ENCODE measurements at regions not wholly inside any gene's neighbourhood (a gene's known extent, or its start where the extent isn't known, plus 50 kb on each side); places are given as distances from the start of the nearest gene placed in this dataset.

GRCh38 chr17:77677211-77677610 is 281.3 kb upstream of the TNRC6C start:
- Histone ChIP-seq H3K27me3 (ENCODE audit: control insufficient read depth, low read length) (peaks cover 13% of the 10 kb centered on the region), H3F3A (ENCODE audit: control insufficient read depth, insufficient read depth) (no peaks in the 10 kb centered on the region), H4K20me1 (ENCODE audit: control insufficient read depth, insufficient read depth, low read depth, low read length) (no peaks in the 10 kb centered on the region), H3K27ac (ENCODE audit: low read depth, low read length) (no peak overlapping the region), H3K4me3 (ENCODE audit: low read length) (no peak overlapping the region), H3K4me2 (ENCODE audit: low read length) (no peak overlapping the region), H3K9me3 (ENCODE audit: control insufficient read depth, insufficient read depth, low read length) (no peaks in the 10 kb centered on the region), H3K4me1 (ENCODE audit: control insufficient read depth, low read length) (no peaks in the 10 kb centered on the region), H3K9me2 (replicated peaks; ENCODE audit: control insufficient read depth, low read length) (no peaks in the 10 kb centered on the region), H3K79me2 (ENCODE audit: control insufficient read depth, low read length) (no peaks in the 10 kb centered on the region), H3K36me3 (ENCODE audit: control insufficient read depth, low read length) (no peaks in the 10 kb centered on the region)
- TF ChIP-seq EZH2phosphoT487 (IDR thresholded peaks at IDR 0.05; ENCODE audit: borderline replicate concordance, low read length) (no peak), CTCF (IDR thresholded peaks at IDR 0.05; ENCODE audit: low read depth, low read length, poor library complexity, severe bottlenecking) (no peak)

- H3K27me3 ChIP-seq (ENCODE audit: control insufficient read depth, low read length), result peaks cover 13% of the 10 kb centered on the region
- no peak overlapping the region for H3K27ac ChIP-seq (ENCODE audit: low read depth, low read length)
- TF ChIP-seq CTCF (IDR thresholded peaks at IDR 0.05; ENCODE audit: low read depth, low read length, poor library complexity, severe bottlenecking), result no peak
- no peak for TF ChIP-seq EZH2phosphoT487 (IDR thresholded peaks at IDR 0.05; ENCODE audit: borderline replicate concordance, low read length)
- no peaks in the 10 kb centered on the region for H3F3A ChIP-seq (ENCODE audit: control insufficient read depth, insufficient read depth)
- no peaks in the 10 kb centered on the region for H3K4me1 ChIP-seq (ENCODE audit: control insufficient read depth, low read length)
- H3K36me3 ChIP-seq (ENCODE audit: control insufficient read depth, low read length), result no peaks in the 10 kb centered on the region
- H3K4me2 ChIP-seq (ENCODE audit: low read length), result no peak overlapping the region
- H3K79me2 ChIP-seq (ENCODE audit: control insufficient read depth, low read length), result no peaks in the 10 kb centered on the region
- H3K9me2 ChIP-seq (replicated peaks; ENCODE audit: control insufficient read depth, low read length), result no peaks in the 10 kb centered on the region
- H4K20me1 ChIP-seq (ENCODE audit: control insufficient read depth, insufficient read depth, low read depth, low read length), result no peaks in the 10 kb centered on the region
- no peak overlapping the region for H3K4me3 ChIP-seq (ENCODE audit: low read length)
- H3K9me3 ChIP-seq (ENCODE audit: control insufficient read depth, insufficient read depth, low read length), result no peaks in the 10 kb centered on the region
Measured at GRCh38 chr17:77677630-77678029, 280.9 kb upstream of the TNRC6C start.

- Histone ChIP-seq H4K20me1 (ENCODE audit: control insufficient read depth, insufficient read depth, low read depth, low read length) (no peaks in the 10 kb centered on the region), H3F3A (ENCODE audit: control insufficient read depth, insufficient read depth) (no peaks in the 10 kb centered on the region), H3K4me3 (ENCODE audit: low read length) (no peak overlapping the region), H3K9me2 (replicated peaks; ENCODE audit: control insufficient read depth, low read length) (no peaks in the 10 kb centered on the region), H3K4me2 (ENCODE audit: low read length) (no peak overlapping the region), H3K4me1 (ENCODE audit: control insufficient read depth, low read length) (no peaks in the 10 kb centered on the region), H3K9me3 (ENCODE audit: control insufficient read depth, insufficient read depth, low read length) (no peaks in the 10 kb centered on the region), H3K79me2 (ENCODE audit: control insufficient read depth, low read length) (no peaks in the 10 kb centered on the region), H3K36me3 (ENCODE audit: control insufficient read depth, low read length) (no peaks in the 10 kb centered on the region), H3K27ac (ENCODE audit: low read depth, low read length) (no peak overlapping the region), H3K27me3 (ENCODE audit: control insufficient read depth, low read length) (peaks cover 13% of the 10 kb centered on the region)
- TF ChIP-seq CTCF (IDR thresholded peaks at IDR 0.05; ENCODE audit: low read depth, low read length, poor library complexity, severe bottlenecking) (no peak), EZH2phosphoT487 (IDR thresholded peaks at IDR 0.05; ENCODE audit: borderline replicate concordance, low read length) (no peak)
Measured at GRCh38 chr17:77679589-77679988, 278.9 kb upstream of the TNRC6C start.

DNA sequence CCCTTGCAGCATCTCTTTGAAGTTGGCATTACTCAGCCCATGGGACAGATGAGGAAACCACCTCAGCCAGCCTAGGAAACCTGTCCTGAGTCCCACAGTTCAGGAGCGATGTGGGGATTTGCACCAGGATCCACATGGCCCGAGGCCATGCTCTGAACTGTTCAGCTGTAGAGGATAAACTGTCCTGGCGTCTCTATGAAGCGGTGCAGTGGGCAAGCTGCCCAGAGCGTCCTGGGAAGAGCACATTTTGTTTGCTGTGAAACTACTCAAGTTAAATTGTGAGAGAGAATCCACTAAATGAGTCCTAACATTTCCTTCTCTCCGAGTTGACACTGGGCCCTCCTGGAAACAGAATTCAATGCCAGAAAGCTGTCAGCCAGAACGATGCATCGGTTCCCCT is 276.6 kb upstream of the TNRC6C start:
- no peaks in the 10 kb centered on the region for H3K36me3 ChIP-seq (ENCODE audit: control insufficient read depth, low read length)
- no peak overlapping the region for H3K4me2 ChIP-seq (ENCODE audit: low read length)
- peaks cover 15% of the 10 kb centered on the region for H3K27me3 ChIP-seq (ENCODE audit: control insufficient read depth, low read length)
- no peaks in the 10 kb centered on the region for H3K79me2 ChIP-seq (ENCODE audit: control insufficient read depth, low read length)
- H3K9me2 ChIP-seq (replicated peaks; ENCODE audit: control insufficient read depth, low read length), result no peaks in the 10 kb centered on the region
- no peaks in the 10 kb centered on the region for H3K4me1 ChIP-seq (ENCODE audit: control insufficient read depth, low read length)
- H3K4me3 ChIP-seq (ENCODE audit: low read length), result no peak overlapping the region
- H3K9me3 ChIP-seq (ENCODE audit: control insufficient read depth, insufficient read depth, low read length), result no peaks in the 10 kb centered on the region
- H4K20me1 ChIP-seq (ENCODE audit: control insufficient read depth, insufficient read depth, low read depth, low read length), result no peaks in the 10 kb centered on the region
- TF ChIP-seq EZH2phosphoT487 (IDR thresholded peaks at IDR 0.05; ENCODE audit: borderline replicate concordance, low read length) (no peak), CTCF (IDR thresholded peaks at IDR 0.05; ENCODE audit: low read depth, low read length, poor library complexity, severe bottlenecking) (no peak)
- H3K27ac ChIP-seq (ENCODE audit: low read depth, low read length), result no peak overlapping the region
- H3F3A ChIP-seq (ENCODE audit: control insufficient read depth, insufficient read depth), result no peaks in the 10 kb centered on the region
